HL-60 (cell line): ENCODE measurements at regions not wholly inside any gene's neighbourhood (a gene's known extent, or its start where the extent isn't known, plus 50 kb on each side); places are given as distances from the start of the nearest gene placed in this dataset.

Source experiments
- DNase-seq, 2 experiments: peaks; one replicate each; pipeline ENCODE4 v3.0.0-alpha.2; 2010 to 2020; ENCODE audit warnings: low read depth in 1 of 2, low spot score in 1 of 2
- H3K27ac ChIP-seq: fragments of 250-450 bp; sonication (Bioruptor Pico); replicated peaks from 2 replicates; pipeline ENCODE4 v1.5.1; 2020; ENCODE audit warnings: mild to moderate bottlenecking, moderate library complexity
- H3K27me3 ChIP-seq: fragments of 250-450 bp; sonication (Bioruptor Pico); 2 replicates; pipeline ENCODE4 v1.5.1; 2021; ENCODE audit warnings: mild to moderate bottlenecking, moderate library complexity; ENCODE audit not compliant: insufficient read depth, poor library complexity, severe bottlenecking
- H3K4me3 ChIP-seq: replicated peaks from 2 replicates; pipeline ENCODE4 v1.5.1; 2011; ENCODE audit warnings: mild to moderate bottlenecking, control low read depth, low read length; ENCODE audit not compliant: insufficient read depth
- GABPA ChIP-seq: IDR thresholded peaks from 2 replicates; pipeline ENCODE4 v1.6.1; 2012; ENCODE audit warnings: low read depth
- POLR2AphosphoS5 ChIP-seq: IDR thresholded peaks from 2 replicates; pipeline ENCODE4 v1.6.1; 2012; ENCODE audit warnings: low read depth
- SPI1 ChIP-seq: IDR thresholded peaks from 2 replicates; pipeline ENCODE4 v1.6.1; 2012; ENCODE audit warnings: low read depth, mild to moderate bottlenecking, borderline replicate concordance
- TF ChIP-seq, protein P1 (sequence below): IDR thresholded peaks from one replicate; pipeline ENCODE4 v1.5.1; 2011; ENCODE audit warnings: low read length, control low read depth, inconsistent platforms; ENCODE audit not compliant: insufficient read depth
- TF ChIP-seq, protein P2 (sequence below): IDR thresholded peaks from 2 replicates; pipeline ENCODE4 v1.6.1; 2012; ENCODE audit warnings: low read depth; ENCODE audit not compliant: insufficient replicate concordance

DNA sequence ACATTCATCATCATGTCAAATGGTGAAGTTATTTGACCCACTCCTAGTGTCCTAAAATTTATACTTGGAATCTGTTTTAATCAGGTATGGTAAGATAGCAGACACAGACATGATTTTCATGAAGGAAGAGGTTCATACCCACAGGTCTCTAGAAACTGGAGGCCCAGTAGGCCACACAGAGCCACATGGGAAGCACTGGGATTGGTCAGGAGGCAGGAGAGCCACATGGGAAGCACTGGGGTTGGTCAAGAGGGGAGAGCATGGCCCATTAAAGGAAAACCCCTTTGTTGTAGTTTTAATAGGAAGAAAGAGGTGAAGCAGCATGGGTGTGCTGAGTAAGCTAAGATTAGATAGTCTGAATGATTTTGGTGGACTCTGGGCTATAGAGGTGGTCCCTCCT is 356.9 kb downstream of the MFSD1 start:
- no peak for DNase-seq
- H3K27ac ChIP-seq: no peak overlapping the region
- H3K4me3 ChIP-seq: no peak overlapping the region
- TF ChIP-seq SPI1 (no peak), GABPA (no peak), POLR2AphosphoS5 (no peak)
- TF ChIP-seq, protein P1, sequence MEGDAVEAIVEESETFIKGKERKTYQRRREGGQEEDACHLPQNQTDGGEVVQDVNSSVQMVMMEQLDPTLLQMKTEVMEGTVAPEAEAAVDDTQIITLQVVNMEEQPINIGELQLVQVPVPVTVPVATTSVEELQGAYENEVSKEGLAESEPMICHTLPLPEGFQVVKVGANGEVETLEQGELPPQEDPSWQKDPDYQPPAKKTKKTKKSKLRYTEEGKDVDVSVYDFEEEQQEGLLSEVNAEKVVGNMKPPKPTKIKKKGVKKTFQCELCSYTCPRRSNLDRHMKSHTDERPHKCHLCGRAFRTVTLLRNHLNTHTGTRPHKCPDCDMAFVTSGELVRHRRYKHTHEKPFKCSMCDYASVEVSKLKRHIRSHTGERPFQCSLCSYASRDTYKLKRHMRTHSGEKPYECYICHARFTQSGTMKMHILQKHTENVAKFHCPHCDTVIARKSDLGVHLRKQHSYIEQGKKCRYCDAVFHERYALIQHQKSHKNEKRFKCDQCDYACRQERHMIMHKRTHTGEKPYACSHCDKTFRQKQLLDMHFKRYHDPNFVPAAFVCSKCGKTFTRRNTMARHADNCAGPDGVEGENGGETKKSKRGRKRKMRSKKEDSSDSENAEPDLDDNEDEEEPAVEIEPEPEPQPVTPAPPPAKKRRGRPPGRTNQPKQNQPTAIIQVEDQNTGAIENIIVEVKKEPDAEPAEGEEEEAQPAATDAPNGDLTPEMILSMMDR: no peak
- TF ChIP-seq, protein P2, sequence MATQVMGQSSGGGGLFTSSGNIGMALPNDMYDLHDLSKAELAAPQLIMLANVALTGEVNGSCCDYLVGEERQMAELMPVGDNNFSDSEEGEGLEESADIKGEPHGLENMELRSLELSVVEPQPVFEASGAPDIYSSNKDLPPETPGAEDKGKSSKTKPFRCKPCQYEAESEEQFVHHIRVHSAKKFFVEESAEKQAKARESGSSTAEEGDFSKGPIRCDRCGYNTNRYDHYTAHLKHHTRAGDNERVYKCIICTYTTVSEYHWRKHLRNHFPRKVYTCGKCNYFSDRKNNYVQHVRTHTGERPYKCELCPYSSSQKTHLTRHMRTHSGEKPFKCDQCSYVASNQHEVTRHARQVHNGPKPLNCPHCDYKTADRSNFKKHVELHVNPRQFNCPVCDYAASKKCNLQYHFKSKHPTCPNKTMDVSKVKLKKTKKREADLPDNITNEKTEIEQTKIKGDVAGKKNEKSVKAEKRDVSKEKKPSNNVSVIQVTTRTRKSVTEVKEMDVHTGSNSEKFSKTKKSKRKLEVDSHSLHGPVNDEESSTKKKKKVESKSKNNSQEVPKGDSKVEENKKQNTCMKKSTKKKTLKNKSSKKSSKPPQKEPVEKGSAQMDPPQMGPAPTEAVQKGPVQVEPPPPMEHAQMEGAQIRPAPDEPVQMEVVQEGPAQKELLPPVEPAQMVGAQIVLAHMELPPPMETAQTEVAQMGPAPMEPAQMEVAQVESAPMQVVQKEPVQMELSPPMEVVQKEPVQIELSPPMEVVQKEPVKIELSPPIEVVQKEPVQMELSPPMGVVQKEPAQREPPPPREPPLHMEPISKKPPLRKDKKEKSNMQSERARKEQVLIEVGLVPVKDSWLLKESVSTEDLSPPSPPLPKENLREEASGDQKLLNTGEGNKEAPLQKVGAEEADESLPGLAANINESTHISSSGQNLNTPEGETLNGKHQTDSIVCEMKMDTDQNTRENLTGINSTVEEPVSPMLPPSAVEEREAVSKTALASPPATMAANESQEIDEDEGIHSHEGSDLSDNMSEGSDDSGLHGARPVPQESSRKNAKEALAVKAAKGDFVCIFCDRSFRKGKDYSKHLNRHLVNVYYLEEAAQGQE: no peak
- no peaks in the 10 kb centered on the region for H3K27me3 ChIP-seq

DNA sequence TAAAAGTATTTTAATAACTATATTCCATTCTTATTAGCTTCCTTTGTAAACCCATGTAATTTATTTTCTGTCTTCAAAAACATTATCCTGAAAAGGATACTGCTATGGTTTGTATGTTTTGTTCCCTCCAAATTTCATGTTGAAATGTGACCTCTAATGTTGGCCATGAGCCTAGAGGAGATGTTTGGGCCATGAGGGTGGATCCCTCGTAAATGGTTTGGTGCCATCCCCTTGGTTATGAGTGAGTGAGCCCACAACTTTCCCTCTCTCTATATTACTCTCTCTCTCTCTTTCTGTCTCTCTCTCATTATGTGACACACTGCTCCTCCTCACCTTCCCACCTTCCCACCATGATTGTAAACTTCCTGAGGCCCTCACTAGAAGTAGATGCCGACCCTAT is 357.7 kb downstream of the MFSD1 start:
- TF ChIP-seq, protein P2: no peak
- TF ChIP-seq, protein P1: no peak
- TF ChIP-seq POLR2AphosphoS5: no peak
- H3K27ac ChIP-seq: no peak overlapping the region
- DNase-seq: no peak

DNA sequence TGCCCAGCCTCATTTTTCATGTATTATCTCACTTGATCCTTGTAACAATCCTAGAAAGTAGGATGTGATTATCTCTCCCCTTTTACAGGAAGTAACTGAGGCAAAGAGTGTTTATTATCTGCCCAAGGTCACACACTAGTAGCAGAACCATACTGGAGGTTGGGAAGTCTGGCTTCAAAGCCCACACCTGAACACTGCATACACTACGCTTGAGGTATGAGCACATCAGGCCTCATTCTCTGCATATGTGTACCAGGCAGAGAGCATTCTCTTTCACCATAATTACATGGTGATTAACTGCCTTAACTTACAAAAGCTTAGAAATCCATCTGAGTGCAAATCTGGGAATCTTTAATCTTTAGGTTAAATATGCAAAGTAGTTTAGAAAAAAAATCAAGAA is 361.8 kb downstream of the MFSD1 start:
- Histone ChIP-seq H3K4me3 (no peak overlapping the region), H3K27ac (no peak overlapping the region), H3K27me3 (no peaks in the 10 kb centered on the region)
- TF ChIP-seq POLR2AphosphoS5 (no peak), GABPA (no peak), SPI1 (no peak)
- TF ChIP-seq, protein P2: no peak
- no peak for DNase-seq

More for the DNA sequence above, 357.7 kb downstream of the MFSD1 start:
- no peaks in the 10 kb centered on the region for H3K27me3 ChIP-seq
- H3K4me3 ChIP-seq: no peak overlapping the region

DNA sequence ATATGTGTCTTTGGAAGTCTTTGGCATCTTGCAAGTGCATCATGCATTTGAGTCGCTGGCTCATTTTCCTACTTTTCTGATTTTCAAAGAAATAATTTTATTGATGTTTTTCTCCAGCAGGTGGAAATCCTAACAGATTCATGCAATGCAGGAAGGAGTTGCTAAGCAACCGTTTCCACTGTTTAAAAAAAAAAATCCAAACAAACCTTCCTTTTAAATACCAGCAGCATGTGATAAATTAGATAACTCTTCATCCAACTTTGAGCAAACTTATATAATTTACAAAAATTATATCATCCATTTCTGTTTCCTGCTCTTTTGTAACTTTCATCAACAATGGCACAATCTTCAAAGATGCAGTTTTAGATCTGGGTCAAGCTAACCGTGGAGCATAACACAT is 364.1 kb downstream of the MFSD1 start:
- no peaks in the 10 kb centered on the region for H3K27me3 ChIP-seq
- no peak overlapping the region for H3K4me3 ChIP-seq
- TF ChIP-seq, protein P2: no peak
- TF ChIP-seq GABPA (no peak), SPI1 (no peak), POLR2AphosphoS5 (no peak)
- TF ChIP-seq, protein P1: no peak
- no peak overlapping the region for H3K27ac ChIP-seq
- no peak for DNase-seq
